Mucosa of descending colon (tissue), 3 donors: ENCODE measurements at regions not wholly inside any gene's neighbourhood (a gene's known extent, or its start where the extent isn't known, plus 50 kb on each side); places are given as distances from the start of the nearest gene placed in this dataset.

Source experiments
- ATAC-seq: fragments of 200-7000 bp; cut with Tn5 transposase; one replicate; pipeline ENCODE4 v1.9.1; 2020; ENCODE audit warnings: mild to moderate bottlenecking, moderate library complexity
- DNase-seq, 3 donors: peaks; one replicate each; pipeline ENCODE4 v3.0.0-alpha.2; 2020
- H3K36me3 ChIP-seq: fragments of 200-600 bp; one replicate; pipeline ENCODE4 v1.8.0; 2021; ENCODE audit warnings: low read depth, mild to moderate bottlenecking
- H3K4me1 ChIP-seq: fragments of 200-600 bp; one replicate; pipeline ENCODE4 v1.8.0; 2021; ENCODE audit warnings: low read depth, mild to moderate bottlenecking
- H3K4me3 ChIP-seq: fragments of 200-600 bp; one replicate; pipeline ENCODE4 v1.8.0; 2021; ENCODE audit warnings: mild to moderate bottlenecking
- H3K9me3 ChIP-seq: fragments of 200-600 bp; one replicate; pipeline ENCODE4 v1.8.0; 2021; ENCODE audit warnings: mild to moderate bottlenecking
- CTCF ChIP-seq: fragments of 200-600 bp; IDR thresholded peaks from one replicate; pipeline ENCODE4 v1.8.0; 2022; ENCODE audit warnings: antibody characterized with exemption, mild to moderate bottlenecking
- intact Hi-C, 2 donors: fragments of 100-400 bp; cut with DNase I in 1 of 2; cut with micrococcal nuclease in 1 of 2; formaldehyde crosslinking; loops; one replicate each; pipeline versions ENCODE4 v1.11.0 to v1.11.1; 2022; cut with DNase I, micrococcal nuclease
- donor health status: DM: no; HTN: no; CAD: no; lungs with moderate emphysema.
- donor health status: DM: no; HTN: no; CAD: no.
- donor health status: DM: no; HTN: yes; CAD: no.

- ATAC-seq (no peak), DNase-seq (no peak)
- H3K4me3 ChIP-seq: no peak overlapping the region
- intact Hi-C loops: no loop called here
- H3K9me3 ChIP-seq: no peaks in the 10 kb centered on the region
- H3K36me3 ChIP-seq: no peaks in the 10 kb centered on the region
- no peaks in the 10 kb centered on the region for H3K4me1 ChIP-seq
- no peak for TF ChIP-seq CTCF
Observed at GRCh38 chr5:107266100-107266499, 404.6 kb downstream of the EFNA5 start.

GRCh38 chr5:107265193-107265592 lies 405.5 kb downstream of the EFNA5 start:
- ATAC-seq: no peak
- intact Hi-C loops: no loop called here
- no peaks in the 10 kb centered on the region for H3K36me3 ChIP-seq

DNA sequence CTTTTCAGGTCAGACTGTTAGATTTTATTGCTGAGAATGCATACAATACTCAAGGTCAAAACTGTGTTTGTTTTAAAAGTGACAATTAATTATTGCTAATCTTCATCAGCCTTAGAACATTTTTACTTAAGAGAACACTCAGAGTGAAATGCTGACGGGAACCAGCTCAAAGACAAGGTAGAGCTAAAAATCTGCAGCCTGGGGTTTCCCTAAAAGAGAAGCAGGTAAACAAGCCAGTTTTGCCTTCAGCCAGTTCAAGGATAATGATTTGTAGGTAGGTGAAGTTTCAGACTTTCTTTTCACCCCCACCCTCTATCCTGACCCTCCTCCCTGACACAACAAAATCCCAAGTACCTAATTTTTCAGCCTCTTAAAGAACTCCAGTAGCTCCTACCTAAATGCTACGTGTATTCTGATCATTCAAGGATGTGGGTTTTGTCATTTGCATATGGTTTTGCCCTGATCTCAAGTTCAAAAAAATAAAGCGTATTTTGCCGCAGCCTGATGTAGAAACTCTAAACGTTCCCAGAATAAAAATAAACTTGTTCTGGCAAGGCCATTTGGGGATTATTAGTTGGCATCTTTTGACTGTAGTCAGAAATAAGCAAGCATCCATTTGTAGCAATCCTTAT lies 407.2 kb downstream of the EFNA5 start:
- DNase-seq (no peak), ATAC-seq (no peak)
- H3K4me3 ChIP-seq: no peak overlapping the region
- no peak for TF ChIP-seq CTCF
- no peaks in the 10 kb centered on the region for H3K9me3 ChIP-seq
- H3K4me1 ChIP-seq: no peaks in the 10 kb centered on the region
- intact Hi-C loops: no loop called here
- H3K36me3 ChIP-seq: no peaks in the 10 kb centered on the region

More at GRCh38 chr5:107265193-107265592, 405.5 kb downstream of the EFNA5 start:
- no peak for DNase-seq
- Histone ChIP-seq H3K9me3 (no peaks in the 10 kb centered on the region), H3K4me3 (no peak overlapping the region), H3K4me1 (no peaks in the 10 kb centered on the region)
- no peak for TF ChIP-seq CTCF

GRCh38 chr5:107257885-107258520 lies 412.7 kb downstream of the EFNA5 start:
- no peak overlapping the region for H3K4me3 ChIP-seq
- TF ChIP-seq CTCF: no peak
- no peak for DNase-seq
- H3K36me3 ChIP-seq: no peaks in the 10 kb centered on the region
- intact Hi-C loops: no loop called here
- H3K9me3 ChIP-seq: no peaks in the 10 kb centered on the region
- H3K4me1 ChIP-seq: no peaks in the 10 kb centered on the region
- no peak for ATAC-seq

DNA sequence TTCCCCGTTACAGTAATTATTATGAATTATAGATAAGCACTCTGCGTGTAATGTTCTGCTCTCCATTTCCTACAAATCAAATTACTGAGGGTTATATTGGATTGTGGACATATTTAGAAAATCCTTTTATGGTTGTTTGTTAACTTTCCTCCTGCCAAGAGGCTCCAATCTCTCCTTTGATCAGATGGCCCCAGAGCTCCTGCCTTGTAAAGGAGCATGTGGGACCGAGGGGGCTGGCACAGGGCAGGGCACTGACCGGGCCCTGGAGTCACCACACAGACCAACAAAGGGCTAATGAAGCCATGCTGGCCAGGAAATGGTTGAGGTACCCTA lies 415.9 kb downstream of the EFNA5 start:
- intact Hi-C loops: no loop called here
- H3K4me1 ChIP-seq: no peaks in the 10 kb centered on the region
- DNase-seq (no peak), ATAC-seq (no peak)
- no peak for TF ChIP-seq CTCF
- H3K9me3 ChIP-seq: no peaks in the 10 kb centered on the region
- H3K36me3 ChIP-seq: no peaks in the 10 kb centered on the region
- H3K4me3 ChIP-seq: no peak overlapping the region
